ENCODE measurements at regions not wholly inside any gene's neighbourhood (a gene's known extent, or its start where the extent isn't known, plus 50 kb on each side); places are given as distances from the start of the nearest gene placed in this dataset.
"Not testable (repeated sequence)": the region's sequence is repeated elsewhere in the genome, so short reads cannot be mapped to it uniquely, and the experiment has no call there.

DNA sequence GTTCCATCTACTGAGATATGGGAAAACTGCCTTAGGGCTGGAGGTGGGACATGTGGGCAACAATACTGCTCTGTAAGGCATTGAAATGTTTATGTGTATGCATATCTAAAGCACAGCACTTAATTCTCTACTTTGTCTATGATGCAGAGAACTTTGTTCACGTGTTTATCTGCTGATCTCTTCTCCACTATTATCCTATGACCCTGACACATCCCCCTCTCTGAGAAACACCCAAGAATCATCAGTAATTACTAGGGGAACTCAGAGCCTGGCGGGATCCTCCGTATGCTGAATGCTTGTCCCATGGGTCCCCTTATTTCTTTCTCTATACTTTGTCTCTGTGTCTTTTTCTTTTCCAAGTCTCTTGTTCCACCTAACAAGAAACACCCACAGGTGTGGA, 63.8 kb downstream of the OR4A15 start:
- not testable (repeated sequence) for H3K79me2 ChIP-seq (ENCODE audit: insufficient read depth, low read length); H3K27me3 ChIP-seq (ENCODE audit: insufficient read depth, low read length); H4K20me1 ChIP-seq (ENCODE audit: insufficient read depth, low read length); H3K4me2 ChIP-seq (ENCODE audit: low read length); H3K36me3 ChIP-seq (ENCODE audit: insufficient read depth, low read length); H2AFZ ChIP-seq (ENCODE audit: low read length); H3K9me2 ChIP-seq (ENCODE audit: low read depth, low read length); H3F3A ChIP-seq (ENCODE audit: insufficient read depth, low read length); H3K4me3 ChIP-seq (ENCODE audit: low read depth, low read length, poor library complexity, severe bottlenecking); H3K27ac ChIP-seq (ENCODE audit: low read depth, low read length, poor library complexity, severe bottlenecking); H3K4me1 ChIP-seq (ENCODE audit: insufficient read depth, low read length, severe bottlenecking); H3K9ac ChIP-seq (ENCODE audit: low read length); H3K9me3 ChIP-seq (ENCODE audit: low read length)

DNA sequence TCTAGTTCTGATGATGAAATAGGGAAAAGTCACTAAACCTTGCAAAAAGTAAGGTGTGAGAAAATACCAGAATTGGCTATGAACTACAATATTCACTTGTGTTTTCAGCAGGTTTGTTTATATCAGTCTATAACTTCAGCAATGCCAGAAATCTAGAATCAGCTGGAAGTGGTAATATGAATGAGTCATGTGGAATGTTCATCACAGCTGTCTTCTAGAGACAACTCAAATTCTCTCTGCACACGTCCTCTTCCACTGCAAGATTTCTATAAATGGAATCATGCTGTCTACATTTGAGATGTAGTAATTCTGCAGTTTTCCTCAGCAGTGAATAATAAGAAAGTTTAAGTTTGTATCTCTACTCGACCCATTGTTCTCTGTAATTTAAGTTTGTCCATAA, 89.9 kb downstream of the OR4A15 start:
- H3K27ac ChIP-seq (ENCODE audit: low read depth, low read length, poor library complexity, severe bottlenecking): no peak overlapping the region
- H3K9me2 ChIP-seq (ENCODE audit: low read depth, low read length): no peaks in the 10 kb centered on the region
- H3K9ac ChIP-seq (ENCODE audit: low read length): no peak overlapping the region
- H3K9me3 ChIP-seq (ENCODE audit: low read length): no peaks in the 10 kb centered on the region
- no peaks in the 10 kb centered on the region for H3K36me3 ChIP-seq (ENCODE audit: insufficient read depth, low read length)
- H4K20me1 ChIP-seq (ENCODE audit: insufficient read depth, low read length): no peaks in the 10 kb centered on the region
- no peak overlapping the region for H3K4me2 ChIP-seq (ENCODE audit: low read length)
- H3F3A ChIP-seq (ENCODE audit: insufficient read depth, low read length): no peaks in the 10 kb centered on the region
- H2AFZ ChIP-seq (ENCODE audit: low read length): no peak overlapping the region
- no peak overlapping the region for H3K4me3 ChIP-seq (ENCODE audit: low read depth, low read length, poor library complexity, severe bottlenecking)
- H3K79me2 ChIP-seq (ENCODE audit: insufficient read depth, low read length): no peaks in the 10 kb centered on the region
- H3K27me3 ChIP-seq (ENCODE audit: insufficient read depth, low read length): no peaks in the 10 kb centered on the region
- no peaks in the 10 kb centered on the region for H3K4me1 ChIP-seq (ENCODE audit: insufficient read depth, low read length, severe bottlenecking)
- TF ChIP-seq, protein P1, sequence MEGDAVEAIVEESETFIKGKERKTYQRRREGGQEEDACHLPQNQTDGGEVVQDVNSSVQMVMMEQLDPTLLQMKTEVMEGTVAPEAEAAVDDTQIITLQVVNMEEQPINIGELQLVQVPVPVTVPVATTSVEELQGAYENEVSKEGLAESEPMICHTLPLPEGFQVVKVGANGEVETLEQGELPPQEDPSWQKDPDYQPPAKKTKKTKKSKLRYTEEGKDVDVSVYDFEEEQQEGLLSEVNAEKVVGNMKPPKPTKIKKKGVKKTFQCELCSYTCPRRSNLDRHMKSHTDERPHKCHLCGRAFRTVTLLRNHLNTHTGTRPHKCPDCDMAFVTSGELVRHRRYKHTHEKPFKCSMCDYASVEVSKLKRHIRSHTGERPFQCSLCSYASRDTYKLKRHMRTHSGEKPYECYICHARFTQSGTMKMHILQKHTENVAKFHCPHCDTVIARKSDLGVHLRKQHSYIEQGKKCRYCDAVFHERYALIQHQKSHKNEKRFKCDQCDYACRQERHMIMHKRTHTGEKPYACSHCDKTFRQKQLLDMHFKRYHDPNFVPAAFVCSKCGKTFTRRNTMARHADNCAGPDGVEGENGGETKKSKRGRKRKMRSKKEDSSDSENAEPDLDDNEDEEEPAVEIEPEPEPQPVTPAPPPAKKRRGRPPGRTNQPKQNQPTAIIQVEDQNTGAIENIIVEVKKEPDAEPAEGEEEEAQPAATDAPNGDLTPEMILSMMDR (IDR thresholded peaks at IDR 0.05; ENCODE audit: low read length): no peak
- no peak for TF ChIP-seq EZH2 (IDR thresholded peaks at IDR 0.05; ENCODE audit: borderline replicate concordance, low read length)

GRCh38 chr11:55459871-55460270, 92.1 kb downstream of the OR4A15 start:
- H3K4me2 ChIP-seq (ENCODE audit: low read length); H3K27me3 ChIP-seq (ENCODE audit: insufficient read depth, low read length); H3K79me2 ChIP-seq (ENCODE audit: insufficient read depth, low read length); H3F3A ChIP-seq (ENCODE audit: insufficient read depth, low read length); H3K9me2 ChIP-seq (ENCODE audit: low read depth, low read length); H3K27ac ChIP-seq (ENCODE audit: low read depth, low read length, poor library complexity, severe bottlenecking); H2AFZ ChIP-seq (ENCODE audit: low read length); H4K20me1 ChIP-seq (ENCODE audit: insufficient read depth, low read length); H3K9ac ChIP-seq (ENCODE audit: low read length); H3K4me1 ChIP-seq (ENCODE audit: insufficient read depth, low read length, severe bottlenecking); H3K4me3 ChIP-seq (ENCODE audit: low read depth, low read length, poor library complexity, severe bottlenecking); H3K9me3 ChIP-seq (ENCODE audit: low read length); H3K36me3 ChIP-seq (ENCODE audit: insufficient read depth, low read length): not testable (repeated sequence)

DNA sequence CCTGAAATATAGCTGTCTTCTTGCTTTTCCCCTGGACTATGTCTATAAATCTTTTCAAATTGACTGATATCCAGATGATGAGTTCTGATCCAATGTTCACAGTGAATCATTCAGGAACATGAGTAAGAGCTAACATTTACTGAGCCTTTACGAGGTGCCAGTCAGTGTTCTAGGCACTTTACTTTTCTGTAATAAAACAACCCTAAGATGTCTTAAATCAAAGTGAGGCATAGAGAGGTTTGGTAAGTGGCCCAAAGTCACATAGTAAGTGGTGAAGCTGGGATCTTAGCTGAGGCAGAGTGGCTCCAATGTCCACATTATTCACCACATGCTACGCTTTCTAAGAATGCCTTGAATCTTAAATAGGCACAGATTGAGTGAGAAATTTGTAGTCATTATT, 79.9 kb upstream of the OR4C15 start:
- Histone ChIP-seq H3K27ac (ENCODE audit: low read depth, low read length, poor library complexity, severe bottlenecking) (no peak overlapping the region), H3K27me3 (ENCODE audit: insufficient read depth, low read length) (no peaks in the 10 kb centered on the region), H3K4me2 (ENCODE audit: low read length) (no peak overlapping the region), H4K20me1 (ENCODE audit: insufficient read depth, low read length) (no peaks in the 10 kb centered on the region), H3K9ac (ENCODE audit: low read length) (no peak overlapping the region), H3K4me1 (ENCODE audit: insufficient read depth, low read length, severe bottlenecking) (no peaks in the 10 kb centered on the region), H3F3A (ENCODE audit: insufficient read depth, low read length) (no peaks in the 10 kb centered on the region), H3K9me2 (ENCODE audit: low read depth, low read length) (no peaks in the 10 kb centered on the region), H3K36me3 (ENCODE audit: insufficient read depth, low read length) (no peaks in the 10 kb centered on the region), H3K79me2 (ENCODE audit: insufficient read depth, low read length) (no peaks in the 10 kb centered on the region), H2AFZ (ENCODE audit: low read length) (no peak overlapping the region), H3K4me3 (ENCODE audit: low read depth, low read length, poor library complexity, severe bottlenecking) (no peak overlapping the region), H3K9me3 (ENCODE audit: low read length) (no peaks in the 10 kb centered on the region)
- no peak for TF ChIP-seq EZH2 (IDR thresholded peaks at IDR 0.05; ENCODE audit: borderline replicate concordance, low read length)
- TF ChIP-seq, protein P1 (IDR thresholded peaks at IDR 0.05; ENCODE audit: low read length): no peak

Measured in OCI-LY1 (cell line).